CD4-positive, alpha-beta memory T cell (primary cell): ENCODE measurements at regions not wholly inside any gene's neighbourhood (a gene's known extent, or its start where the extent isn't known, plus 50 kb on each side); places are given as distances from the start of the nearest gene placed in this dataset.

Source experiments
- CTCF ChIA-PET: fragments of 350-600 bp; sonication (Branson Sonifier 250); formaldehyde crosslinking; loops from one replicate; lab custom pipeline; 2021; ENCODE audit warnings: inconsistent platforms; ENCODE audit not compliant: partially characterized antibody; lab: Charles Lee
- POLR2A ChIA-PET: fragments of 350-600 bp; sonication (Branson Sonifier 250); formaldehyde crosslinking; loops from one replicate; lab custom pipeline; 2021; ENCODE audit not compliant: partially characterized antibody; lab: Charles Lee
- DNase-seq, 5 donors: peaks; one replicate each; pipeline versions ENCODE4 v3.0.0 to v3.0.0-alpha.2; 2020 to 2022; ENCODE audit warnings: mixed read lengths in 1 of 5
- H3K27ac ChIP-seq: one replicate; pipeline ENCODE4 v1.7.0; 2013; ENCODE audit warnings: low read depth, low read length
- H3K27me3 ChIP-seq: 2 replicates; pipeline ENCODE4 v1.7.0; 2013; ENCODE audit warnings: mild to moderate bottlenecking, low read length, moderate library complexity; ENCODE audit not compliant: insufficient read depth
- H3K36me3 ChIP-seq: 2 replicates; pipeline ENCODE4 v1.7.0; 2013; ENCODE audit warnings: mild to moderate bottlenecking, low read length, moderate library complexity; ENCODE audit not compliant: insufficient read depth
- H3K4me1 ChIP-seq: 2 replicates; pipeline ENCODE4 v1.7.0; 2013; ENCODE audit warnings: mild to moderate bottlenecking, low read length, moderate library complexity; ENCODE audit not compliant: insufficient read depth
- H3K4me3 ChIP-seq, 2 donors: one replicate each; pipeline ENCODE4 v1.7.0; 2013; ENCODE audit warnings: low read length in 2 of 2, mild to moderate bottlenecking in 1 of 2
- H3K9me3 ChIP-seq, 2 donors: one replicate each; pipeline ENCODE4 v1.7.0; 2013; ENCODE audit warnings: low read length in 2 of 2, control low read depth in 1 of 2; ENCODE audit not compliant: control insufficient read depth in 1 of 2
- H3K27ac Mint-ChIP-seq, 7 donors: one replicate each; pipeline ENCODE4 v1.8.0; 2020 to 2021; ENCODE audit warnings: mixed read lengths in 7 of 7, mild to moderate bottlenecking in 6 of 7, inconsistent platforms in 3 of 7, moderate library complexity in 3 of 7
- H3K27me3 Mint-ChIP-seq, 2 donors: one replicate each; pipeline ENCODE4 v1.8.0; 2020 to 2021; ENCODE audit warnings: mixed read lengths in 2 of 2
- H3K36me3 Mint-ChIP-seq, 2 donors: one replicate each; pipeline ENCODE4 v1.8.0; 2020 to 2021; ENCODE audit warnings: mixed read lengths in 2 of 2, inconsistent platforms in 1 of 2, mild to moderate bottlenecking in 1 of 2
- H3K4me1 Mint-ChIP-seq, 4 donors: one replicate each; pipeline ENCODE4 v1.8.0; 2020 to 2021; ENCODE audit warnings: mixed read lengths in 4 of 4, mild to moderate bottlenecking in 1 of 4
- H3K4me3 Mint-ChIP-seq, 8 donors: one replicate each; pipeline ENCODE4 v1.8.0; 2020 to 2021; ENCODE audit warnings: mixed read lengths in 8 of 8, mild to moderate bottlenecking in 7 of 8, moderate library complexity in 6 of 8, inconsistent platforms in 3 of 8
- H3K9me3 Mint-ChIP-seq, 8 donors: one replicate each; pipeline ENCODE4 v1.8.0; 2020 to 2021; ENCODE audit warnings: mixed read lengths in 8 of 8, mild to moderate bottlenecking in 5 of 8, inconsistent platforms in 3 of 8, moderate library complexity in 1 of 8
- intact Hi-C: fragments of 100-400 bp; cut with micrococcal nuclease; formaldehyde crosslinking; loops from one replicate; pipeline ENCODE4 v1.15.1; 2023

DNA sequence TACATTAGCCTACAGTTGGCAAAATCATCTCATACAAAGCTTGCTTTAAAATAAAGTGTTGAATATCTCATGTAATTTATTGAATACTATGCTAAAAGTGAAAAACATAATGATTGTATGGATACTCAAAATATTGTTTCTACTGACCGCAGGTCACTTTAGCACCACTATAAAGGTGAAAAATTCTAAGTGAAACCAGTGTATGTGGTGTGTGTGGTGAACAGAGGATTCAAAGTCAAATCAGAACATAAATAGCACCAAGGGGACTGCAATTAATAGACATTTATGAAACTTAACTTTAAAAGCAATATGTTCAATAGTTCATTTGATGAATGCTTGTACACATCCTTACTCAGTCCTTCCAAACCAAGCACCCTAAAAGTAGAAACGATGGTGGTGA is 145.8 kb downstream of the AKAIN1 start:
- Histone ChIP-seq H3K4me1 (no peaks in the 10 kb centered on the region), H3K36me3 (no peaks in the 10 kb centered on the region), H3K27ac (no peak overlapping the region), H3K4me3 (no peak overlapping the region), H3K9me3 (no peaks in the 10 kb centered on the region), H3K27me3 (no peaks in the 10 kb centered on the region)
- Mint-ChIP-seq H3K36me3 (no peaks in the 10 kb centered on the region), H3K4me1 (no peaks in the 10 kb centered on the region), H3K27me3 (peaks cover 0 to 2% of the 10 kb centered on the region in 2 donors), H3K27ac (no peak overlapping the region), H3K9me3 (peaks cover 0 to 4% (median 0%) of the 10 kb centered on the region in 8 donors), H3K4me3 (no peak overlapping the region)
- intact Hi-C loops: no loop called here
- ChIA-PET POLR2A (no interaction called here), CTCF (no interaction called here)
- DNase-seq: no peak

DNA sequence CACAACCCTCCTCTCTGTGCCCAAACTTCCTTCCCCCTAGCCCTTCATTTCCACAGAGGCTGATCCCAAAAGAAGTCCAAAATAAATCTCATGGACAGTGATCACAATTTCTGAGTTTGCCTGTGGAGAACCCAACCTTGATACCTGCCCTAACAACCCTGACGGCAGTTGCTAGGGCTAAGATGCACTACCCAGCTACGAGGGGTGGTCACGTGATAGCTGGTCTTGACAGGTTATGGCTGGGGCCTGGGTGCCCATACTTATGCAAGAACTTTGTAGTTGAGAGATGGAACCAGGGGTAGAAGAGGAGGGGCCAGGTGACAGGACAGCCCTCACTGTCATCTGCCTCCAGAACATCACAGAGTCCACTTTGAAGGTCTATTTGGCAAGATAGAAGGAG is 147.9 kb downstream of the AKAIN1 start:
- H3K4me3 ChIP-seq: no peak overlapping the region
- no peaks in the 10 kb centered on the region for H3K27me3 ChIP-seq
- H3K27ac ChIP-seq: no peak overlapping the region
- H3K36me3 Mint-ChIP-seq: no peaks in the 10 kb centered on the region
- CTCF ChIA-PET: interaction anchor here (2.3 kb wide), 1 partner anchor 9 kb away, joined by 4 read pairs; no protein-coding TSS in a partner anchor
- DNase-seq: no peak
- H3K36me3 ChIP-seq: no peaks in the 10 kb centered on the region
- no peak overlapping the region for H3K27ac Mint-ChIP-seq
- no peaks in the 10 kb centered on the region for H3K9me3 ChIP-seq
- POLR2A ChIA-PET: no interaction called here
- no peak overlapping the region for H3K4me3 Mint-ChIP-seq
- intact Hi-C loops: no loop called here
- H3K27me3 Mint-ChIP-seq: peaks cover 0 to 2% of the 10 kb centered on the region in 2 donors
- no peaks in the 10 kb centered on the region for H3K4me1 Mint-ChIP-seq
- H3K4me1 ChIP-seq: no peaks in the 10 kb centered on the region
- peaks cover 0 to 4% (median 0%) of the 10 kb centered on the region in 8 donors for H3K9me3 Mint-ChIP-seq

DNA sequence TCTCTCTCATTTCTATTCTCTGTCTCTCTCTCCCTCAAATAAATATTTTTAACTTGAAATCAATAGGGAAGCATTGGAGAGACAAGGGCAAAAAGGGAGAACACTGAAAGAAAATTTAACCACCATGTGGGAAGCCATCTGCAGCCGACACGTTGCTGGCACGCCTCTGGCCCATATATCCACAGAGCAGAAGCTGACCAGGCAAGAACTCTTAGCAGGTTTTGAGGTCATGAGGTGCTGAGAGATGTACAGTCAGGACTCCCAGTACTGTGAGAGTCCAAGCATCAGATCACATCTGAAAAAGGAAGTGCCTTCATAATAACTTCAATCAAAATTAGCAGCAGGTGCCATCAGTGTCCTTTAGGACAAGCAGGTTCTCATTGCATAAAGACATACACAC is 156.6 kb downstream of the AKAIN1 start:
- POLR2A ChIA-PET: no interaction called here
- Mint-ChIP-seq H3K27ac (no peak overlapping the region), H3K4me3 (no peak overlapping the region), H3K9me3 (peaks cover 0 to 10% (median 4%) of the 10 kb centered on the region in 8 donors), H3K27me3 (peaks cover 1 to 3% of the 10 kb centered on the region in 2 donors), H3K36me3 (no peaks in the 10 kb centered on the region), H3K4me1 (no peaks in the 10 kb centered on the region)
- H3K4me1 ChIP-seq: no peaks in the 10 kb centered on the region
- intact Hi-C loops: no loop called here
- no peak for DNase-seq
- no peak overlapping the region for H3K27ac ChIP-seq
- no peaks in the 10 kb centered on the region for H3K27me3 ChIP-seq
- no peak overlapping the region for H3K4me3 ChIP-seq
- no peaks in the 10 kb centered on the region for H3K9me3 ChIP-seq
- no peaks in the 10 kb centered on the region for H3K36me3 ChIP-seq
- CTCF ChIA-PET: no interaction called here

DNA sequence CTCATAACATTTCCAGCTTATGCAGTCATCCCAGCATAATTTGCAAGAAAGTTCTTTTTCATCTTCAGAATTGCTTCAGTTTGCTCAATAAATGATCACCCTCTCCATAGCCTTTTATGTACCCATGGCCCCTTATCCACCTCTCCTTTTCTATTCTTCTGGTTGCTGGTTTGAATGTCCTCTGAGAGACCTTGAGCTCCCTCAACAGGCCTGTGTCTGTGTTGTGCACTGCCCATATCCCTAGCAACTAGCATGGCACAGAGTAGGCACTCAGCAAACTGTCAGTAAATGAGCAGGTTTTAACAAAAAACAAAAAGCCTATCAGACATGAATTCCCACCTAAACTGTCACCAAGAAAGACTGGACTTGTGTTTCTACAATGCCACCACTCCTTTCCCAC is 160.5 kb downstream of the AKAIN1 start:
- H3K4me1 Mint-ChIP-seq: no peaks in the 10 kb centered on the region
- peaks cover 2 to 31% (median 8%) of the 10 kb centered on the region in 8 donors for H3K9me3 Mint-ChIP-seq
- H3K4me3 ChIP-seq: no peak overlapping the region
- no peak overlapping the region for H3K27ac ChIP-seq
- H3K4me3 Mint-ChIP-seq: no peak overlapping the region
- POLR2A ChIA-PET: no interaction called here
- H3K9me3 ChIP-seq: no peaks in the 10 kb centered on the region
- H3K27ac Mint-ChIP-seq: no peak overlapping the region
- DNase-seq: no peak
- intact Hi-C loops: no loop called here
- no peaks in the 10 kb centered on the region for H3K4me1 ChIP-seq
- H3K27me3 ChIP-seq: no peaks in the 10 kb centered on the region
- no peaks in the 10 kb centered on the region for H3K36me3 Mint-ChIP-seq
- CTCF ChIA-PET: no interaction called here
- peaks cover 0 to 1% of the 10 kb centered on the region in 2 donors for H3K27me3 Mint-ChIP-seq
- H3K36me3 ChIP-seq: no peaks in the 10 kb centered on the region

DNA sequence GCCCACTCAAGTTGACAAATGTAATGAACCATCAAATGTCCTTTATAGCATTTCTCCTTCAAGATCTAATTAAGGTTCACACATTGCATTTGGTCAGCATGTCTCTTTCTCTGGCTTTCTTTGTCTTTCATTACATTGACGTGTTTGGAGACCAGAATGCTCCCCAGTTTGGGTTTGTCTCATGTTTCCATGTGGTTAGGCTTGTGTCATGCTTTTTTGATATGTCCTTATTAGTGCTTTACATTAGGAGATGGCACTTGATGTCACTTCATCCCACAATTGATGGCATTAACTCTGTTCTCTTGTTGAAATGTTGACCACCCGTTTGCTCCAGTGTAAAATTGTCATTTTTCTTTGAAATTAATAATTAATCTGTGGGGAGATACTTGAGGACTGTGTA is 165.8 kb downstream of the AKAIN1 start:
- H3K36me3 Mint-ChIP-seq: no peaks in the 10 kb centered on the region
- POLR2A ChIA-PET: no interaction called here
- H3K27me3 ChIP-seq: no peaks in the 10 kb centered on the region
- H3K4me1 Mint-ChIP-seq: no peaks in the 10 kb centered on the region
- no peak overlapping the region for H3K27ac Mint-ChIP-seq
- intact Hi-C loops: no loop called here
- H3K9me3 ChIP-seq: no peaks in the 10 kb centered on the region
- no peak overlapping the region for H3K27ac ChIP-seq
- H3K27me3 Mint-ChIP-seq: no peaks in the 10 kb centered on the region
- DNase-seq: no peak
- no peak overlapping the region for H3K4me3 ChIP-seq
- H3K36me3 ChIP-seq: no peaks in the 10 kb centered on the region
- peaks cover 2 to 31% (median 8%) of the 10 kb centered on the region in 8 donors for H3K9me3 Mint-ChIP-seq
- H3K4me3 Mint-ChIP-seq: no peak overlapping the region
- CTCF ChIA-PET: no interaction called here
- no peaks in the 10 kb centered on the region for H3K4me1 ChIP-seq

DNA sequence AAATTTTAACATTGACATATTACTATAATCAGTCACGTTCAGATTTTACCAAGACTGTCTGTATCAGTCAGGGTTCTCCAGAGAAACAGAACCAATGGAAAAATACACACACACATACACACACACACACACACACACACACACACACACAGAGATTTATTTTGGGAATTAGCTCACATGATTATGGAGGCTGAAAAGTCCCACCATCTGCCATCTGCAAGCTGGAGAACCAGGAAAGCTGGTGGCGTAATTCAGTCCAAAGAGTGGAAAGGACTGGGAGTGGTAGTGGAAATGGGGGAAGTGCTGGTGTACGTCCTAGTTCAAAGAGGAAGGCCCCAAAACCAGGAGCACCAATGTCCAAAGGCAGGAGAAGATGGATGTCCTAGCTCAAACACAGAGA is 166.4 kb downstream of the AKAIN1 start:
- no peak overlapping the region for H3K4me3 ChIP-seq
- H3K4me1 ChIP-seq: no peaks in the 10 kb centered on the region
- no peaks in the 10 kb centered on the region for H3K36me3 ChIP-seq
- Mint-ChIP-seq H3K36me3 (no peaks in the 10 kb centered on the region), H3K27me3 (no peaks in the 10 kb centered on the region), H3K4me3 (no peak overlapping the region), H3K27ac (no peak overlapping the region), H3K4me1 (no peaks in the 10 kb centered on the region), H3K9me3 (peaks cover 2 to 26% (median 8%) of the 10 kb centered on the region in 8 donors)
- no peaks in the 10 kb centered on the region for H3K9me3 ChIP-seq
- intact Hi-C loops: no loop called here
- no peak for DNase-seq
- H3K27me3 ChIP-seq: no peaks in the 10 kb centered on the region
- CTCF ChIA-PET: no interaction called here
- POLR2A ChIA-PET: no interaction called here
- no peak overlapping the region for H3K27ac ChIP-seq

DNA sequence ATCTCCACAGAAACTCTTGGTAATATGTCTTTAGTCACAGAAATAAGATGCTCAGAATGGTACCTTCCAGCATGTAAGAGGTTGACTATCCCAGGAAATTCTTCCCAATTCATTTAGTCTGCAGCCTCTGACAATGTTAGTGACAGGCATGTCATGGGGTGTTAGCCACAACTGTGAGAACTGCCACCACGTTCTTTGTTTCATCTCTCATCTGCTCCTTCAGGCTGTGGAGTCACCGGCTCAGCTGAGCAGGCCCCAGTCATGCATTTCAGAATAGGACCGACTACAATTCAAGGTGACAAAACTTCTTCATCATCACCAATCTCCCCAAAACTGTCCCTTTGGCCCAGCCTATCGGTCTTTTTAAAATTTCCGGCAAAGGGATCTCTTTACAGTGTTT is 167.5 kb downstream of the AKAIN1 start:
- H3K9me3 Mint-ChIP-seq: peaks cover 2 to 21% (median 6%) of the 10 kb centered on the region in 8 donors
- POLR2A ChIA-PET: no interaction called here
- H3K4me3 Mint-ChIP-seq: no peak overlapping the region
- no peaks in the 10 kb centered on the region for H3K9me3 ChIP-seq
- no peak overlapping the region for H3K27ac Mint-ChIP-seq
- no peak overlapping the region for H3K27ac ChIP-seq
- H3K36me3 ChIP-seq: no peaks in the 10 kb centered on the region
- intact Hi-C loops: no loop called here
- H3K36me3 Mint-ChIP-seq: no peaks in the 10 kb centered on the region
- no peaks in the 10 kb centered on the region for H3K4me1 Mint-ChIP-seq
- H3K27me3 ChIP-seq: no peaks in the 10 kb centered on the region
- no peaks in the 10 kb centered on the region for H3K27me3 Mint-ChIP-seq
- no peak for DNase-seq
- H3K4me1 ChIP-seq: no peaks in the 10 kb centered on the region
- no peak overlapping the region for H3K4me3 ChIP-seq
- CTCF ChIA-PET: no interaction called here

DNA sequence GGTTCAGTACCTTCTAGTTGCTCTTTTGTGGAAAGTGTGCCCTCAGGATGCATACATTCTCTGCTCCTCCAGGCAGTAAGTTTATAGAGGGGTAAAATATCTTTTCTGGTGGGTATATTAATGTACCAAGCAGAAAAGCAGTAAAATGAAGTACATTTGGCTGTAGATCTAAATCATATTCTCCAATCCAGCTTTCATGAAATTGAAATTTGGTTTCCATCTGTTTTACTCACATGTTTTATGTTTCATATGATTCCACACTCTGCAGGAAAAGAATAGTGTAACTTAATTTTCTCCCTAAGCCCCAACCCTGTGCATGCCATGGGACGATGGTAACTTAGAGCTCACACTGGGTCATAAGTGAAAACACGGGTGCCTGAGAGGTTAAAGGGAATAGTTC is 172.3 kb downstream of the AKAIN1 start:
- no peak overlapping the region for H3K27ac ChIP-seq
- no peaks in the 10 kb centered on the region for H3K9me3 ChIP-seq
- H3K27me3 Mint-ChIP-seq: no peaks in the 10 kb centered on the region
- no peaks in the 10 kb centered on the region for H3K4me1 Mint-ChIP-seq
- H3K4me3 ChIP-seq: no peak overlapping the region
- H3K4me1 ChIP-seq: no peaks in the 10 kb centered on the region
- H3K36me3 ChIP-seq: no peaks in the 10 kb centered on the region
- ChIA-PET POLR2A (no interaction called here), CTCF (no interaction called here)
- H3K27me3 ChIP-seq: no peaks in the 10 kb centered on the region
- intact Hi-C loops: no loop called here
- no peak overlapping the region for H3K27ac Mint-ChIP-seq
- H3K36me3 Mint-ChIP-seq: no peaks in the 10 kb centered on the region
- no peak overlapping the region for H3K4me3 Mint-ChIP-seq
- no peak for DNase-seq
- H3K9me3 Mint-ChIP-seq: peaks cover 0 to 5% (median 1%) of the 10 kb centered on the region in 8 donors
